HCT116 (cell line): ENCODE measurements at regions not wholly inside any gene's neighbourhood (a gene's known extent, or its start where the extent isn't known, plus 50 kb on each side); places are given as distances from the start of the nearest gene placed in this dataset.

Experiments
- ATAC-seq: fragments of 200-7000 bp; cut with Tn5 transposase; 2 replicates; pipeline ENCODE4 v1.9.1; 2020; ENCODE audit warnings: mild to moderate bottlenecking, moderate library complexity
- BruUV-seq: library from RNA; stranded (reverse); fragments of 400-500 nt; replicated peaks from 2 replicates; lab custom pipeline; 2021; lab: Mats Ljungman, UMichigan
- CTCF ChIA-PET: fragments of 300-600 bp; sonication (Branson Sonifier 250); formaldehyde crosslinking; loops from one replicate; lab custom pipeline; 2021; ENCODE audit warnings: antibody characterized with exemption; lab: Charles Lee
- POLR2A ChIA-PET: fragments of 300-600, 350-600 bp; sonication (Branson Sonifier 250); formaldehyde crosslinking; loops from one replicate; lab custom pipeline; 2021; ENCODE audit warnings: antibody characterized with exemption; lab: Charles Lee
- RAD21 ChIA-PET, 2 experiments: fragments of 300-600 bp; sonication (Branson Sonifier 250); formaldehyde crosslinking; loops; one replicate each; lab custom pipeline; 2023; ENCODE audit warnings: low total read pairs in 2 of 2; ENCODE audit not compliant: uncharacterized antibody in 2 of 2, unreplicated experiment in 2 of 2, low non-redundant PET in 1 of 2; lab: Charles Lee
- DNase-seq: peaks from one replicate; pipeline ENCODE4 v3.0.0-alpha.2; 2010; ENCODE audit warnings: low read depth, low spot score
- H2AFZ ChIP-seq: fragments of 200-600 bp; shearing (Covaris generic), sonication (generic); 2 replicates; pipeline ENCODE4 v1.6.1; 2017; ENCODE audit warnings: low read depth, mixed run types, mixed read lengths, antibody characterized with exemption, low read length; ENCODE audit not compliant: poor library complexity, severe bottlenecking
- H3K27ac ChIP-seq: 2 replicates; pipeline ENCODE4 v1.5.1; 2012; ENCODE audit warnings: low read depth, low read length
- H3K27me3 ChIP-seq: fragments of 200-600 bp; sonication (generic); 2 replicates; pipeline ENCODE4 v1.6.1; 2016; ENCODE audit warnings: mixed run types, low read length, mixed read lengths; ENCODE audit not compliant: insufficient read depth
- H3K36me3 ChIP-seq, 2 experiments: fragments of 200-500 bp in 1 of 2; fragments of 200-600 bp in 1 of 2; sonication (Bioruptor generic) in 1 of 2; sonication (generic) in 1 of 2; 2 replicates each; pipeline versions ENCODE4 v1.5.1 to v1.6.1; 2014 to 2016; ENCODE audit warnings: low read length in 2 of 2, inconsistent platforms in 1 of 2, mixed read lengths in 1 of 2, mixed run types in 1 of 2; ENCODE audit not compliant: insufficient read depth in 2 of 2, control insufficient read depth in 1 of 2
- H3K4me1 ChIP-seq, 2 experiments: fragments of 200-600 bp in 1 of 2; sonication (generic) in 1 of 2; 2 replicates each; pipeline versions ENCODE4 v1.5.1 to v1.6.1; 2012 to 2017; ENCODE audit warnings: low read length in 2 of 2, inconsistent platforms in 1 of 2, mild to moderate bottlenecking in 1 of 2, mixed read lengths in 1 of 2, mixed run types in 1 of 2, moderate library complexity in 1 of 2; ENCODE audit not compliant: insufficient read depth in 2 of 2, control insufficient read depth in 1 of 2
- H3K4me2 ChIP-seq: fragments of 200-600 bp; sonication (generic); 2 replicates; pipeline ENCODE4 v1.6.1; 2017; ENCODE audit warnings: mixed run types, low read length, mixed read lengths
- H3K4me3 ChIP-seq, 2 experiments: fragments of 200-600 bp in 1 of 2; sonication (generic) in 1 of 2; replicated peaks in 1 of 2; 2 replicates each; pipeline ENCODE4 v1.5.1; 2011 to 2016; ENCODE audit warnings: low read length in 2 of 2, control low read depth in 1 of 2, low read depth in 1 of 2, mild to moderate bottlenecking in 1 of 2, mixed read lengths in 1 of 2, mixed run types in 1 of 2
- H3K79me2 ChIP-seq: fragments of 200-600 bp; sonication (generic); 2 replicates; pipeline ENCODE4 v1.6.1; 2017; ENCODE audit warnings: mild to moderate bottlenecking, mixed run types, low read length, moderate library complexity, mixed read lengths; ENCODE audit not compliant: insufficient read depth
- H3K9ac ChIP-seq: fragments of 200-600 bp; sonication (generic); 2 replicates; pipeline ENCODE4 v1.6.1; 2016; ENCODE audit warnings: low read length, mixed read lengths
- H3K9me2 ChIP-seq: fragments of 200-600 bp; sonication (generic), shearing (Covaris generic); 2 replicates; pipeline ENCODE4 v1.6.1; 2017; ENCODE audit warnings: mixed run types, mild to moderate bottlenecking, moderate library complexity; ENCODE audit not compliant: insufficient read depth
- H3K9me3 ChIP-seq, 2 experiments: fragments of 200-500 bp in 1 of 2; fragments of 200-600 bp in 1 of 2; sonication (Bioruptor generic) in 1 of 2; sonication (generic) in 1 of 2; 2 replicates each; pipeline ENCODE4 v1.6.1; 2014 to 2017; ENCODE audit warnings: low read length in 2 of 2, mixed read lengths in 2 of 2, inconsistent platforms in 1 of 2, low read depth in 1 of 2, mild to moderate bottlenecking in 1 of 2, mixed run types in 1 of 2, moderate library complexity in 1 of 2; ENCODE audit not compliant: control insufficient read depth in 1 of 2, insufficient read depth in 1 of 2
- H4K20me1 ChIP-seq: fragments of 200-600 bp; sonication (generic), shearing (Covaris generic); 2 replicates; pipeline ENCODE4 v1.6.1; 2017; ENCODE audit warnings: mixed run types, mild to moderate bottlenecking, moderate library complexity; ENCODE audit not compliant: insufficient read depth
- CBX3 ChIP-seq: IDR thresholded peaks from 2 replicates; pipeline ENCODE4 v1.6.1; 2012; ENCODE audit warnings: low read depth
- CEBPB ChIP-seq: IDR thresholded peaks from 2 replicates; pipeline ENCODE4 v1.6.1; 2012; ENCODE audit warnings: low read depth
- EGR1 ChIP-seq: IDR thresholded peaks from 2 replicates; pipeline ENCODE4 v1.6.1; 2012; ENCODE audit warnings: low read depth
- ELF1 ChIP-seq: IDR thresholded peaks from 2 replicates; pipeline ENCODE4 v1.6.1; 2012; ENCODE audit warnings: low read depth, borderline replicate concordance
- FOSL1 ChIP-seq: IDR thresholded peaks from 2 replicates; pipeline ENCODE4 v1.6.1; 2012; ENCODE audit warnings: low read depth
- JUND ChIP-seq: IDR thresholded peaks from 2 replicates; pipeline ENCODE4 v1.6.1; 2012
- POLR2AphosphoS5 ChIP-seq: IDR thresholded peaks from 2 replicates; pipeline ENCODE4 v1.6.1; 2011; ENCODE audit warnings: mild to moderate bottlenecking, low read depth, low read length, moderate library complexity
- RAD21 ChIP-seq: IDR thresholded peaks from 2 replicates; pipeline ENCODE4 v1.6.1; 2012; ENCODE audit warnings: low read depth, mild to moderate bottlenecking
- SIN3A ChIP-seq: IDR thresholded peaks from 2 replicates; pipeline ENCODE4 v1.6.1; 2012; ENCODE audit warnings: low read depth
- SP1 ChIP-seq: IDR thresholded peaks from 2 replicates; pipeline ENCODE4 v1.6.1; 2012; ENCODE audit warnings: low read depth
- SRF ChIP-seq: IDR thresholded peaks from 2 replicates; pipeline ENCODE4 v1.6.1; 2012; ENCODE audit warnings: low read depth
- TCF7L2 ChIP-seq: IDR thresholded peaks from 2 replicates; pipeline ENCODE4 v1.7.0; 2011; ENCODE audit warnings: borderline replicate concordance, inconsistent platforms; ENCODE audit not compliant: insufficient read depth, insufficient read length; ENCODE audit errors: extremely low read depth
- YY1 ChIP-seq: IDR thresholded peaks from 2 replicates; pipeline ENCODE4 v1.6.1; 2011; ENCODE audit warnings: low read length, low read depth, moderate library complexity, mild to moderate bottlenecking; ENCODE audit not compliant: insufficient replicate concordance; ENCODE audit errors: extremely low read depth
- ZBTB33 ChIP-seq: IDR thresholded peaks from 2 replicates; pipeline ENCODE4 v1.6.1; 2011; ENCODE audit warnings: mild to moderate bottlenecking, low read length, moderate library complexity; ENCODE audit not compliant: insufficient replicate concordance; ENCODE audit errors: extremely low read depth
- ZFX ChIP-seq: fragments of 450-650 bp; IDR thresholded peaks from 2 replicates; pipeline ENCODE4 v1.6.1; 2017
- intact Hi-C: fragments of 100-400 bp; cut with micrococcal nuclease; formaldehyde crosslinking; loops from 2 replicates; pipeline ENCODE4 v1.10.0; 2022
- TF ChIP-seq, protein P1 (sequence below): IDR thresholded peaks from 2 replicates; pipeline ENCODE4 v1.6.1; 2012
- TF ChIP-seq, protein P2 (sequence below): IDR thresholded peaks from 2 replicates; pipeline ENCODE4 v1.6.1; 2012

- peak overlapping the region in 1 of 2 experiments; percentile 5; a peak in 1 of 4 replicates for H3K4me3 ChIP-seq
- no peaks in the 10 kb centered on the region for H3K27me3 ChIP-seq
- no peaks in the 10 kb centered on the region for H3K9me3 ChIP-seq
- H3K79me2 ChIP-seq, result no peaks in the 10 kb centered on the region
- intact Hi-C loops, result no loop called here
- H3K4me2 ChIP-seq, result peak overlapping the region; percentile 55
- TF ChIP-seq SIN3A (peak; percentile 60; the same call in 1 of the 2 replicates), ZFX (no peak), TCF7L2 (peak; percentile 90), EGR1 (no peak), FOSL1 (peak; percentile 96), JUND (peak; percentile 94), RAD21 (no peak), CBX3 (peak; percentile 86), SP1 (peak; percentile 85), ZBTB33 (no peak), YY1 (no peak), CEBPB (peak; percentile 98), ELF1 (no peak), POLR2AphosphoS5 (peak; percentile 45; the same call in 1 of the 2 replicates), SRF (peak; percentile 43; the same call in 1 of the 2 replicates)
- TF ChIP-seq, protein P1, sequence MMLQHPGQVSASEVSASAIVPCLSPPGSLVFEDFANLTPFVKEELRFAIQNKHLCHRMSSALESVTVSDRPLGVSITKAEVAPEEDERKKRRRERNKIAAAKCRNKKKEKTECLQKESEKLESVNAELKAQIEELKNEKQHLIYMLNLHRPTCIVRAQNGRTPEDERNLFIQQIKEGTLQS, result peak; percentile 89
- TF ChIP-seq, protein P2, sequence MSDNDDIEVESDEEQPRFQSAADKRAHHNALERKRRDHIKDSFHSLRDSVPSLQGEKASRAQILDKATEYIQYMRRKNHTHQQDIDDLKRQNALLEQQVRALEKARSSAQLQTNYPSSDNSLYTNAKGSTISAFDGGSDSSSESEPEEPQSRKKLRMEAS, result peak; percentile 78
- POLR2A ChIA-PET, result interaction anchor here (1.0 to 1.4 kb wide), 2 partner anchors 11 to 48 kb away, joined by 3 to 4 read pairs; no protein-coding TSS in a partner anchor
- no peaks in the 10 kb centered on the region for H4K20me1 ChIP-seq
- peaks cover 13 to 24% of the 10 kb centered on the region in 2 experiments for H3K4me1 ChIP-seq
- RAD21 ChIA-PET, result no interaction called here
- no peak overlapping the region for H2AFZ ChIP-seq
- BruUV-seq, result no TSS peak
- peak; percentile 89 for ATAC-seq
- CTCF ChIA-PET, result interaction anchor here (0.9 to 1.0 kb wide), 2 partner anchors 9 to 556 kb away, joined by 3 read pairs; no protein-coding TSS in a partner anchor
- H3K36me3 ChIP-seq, result no peaks in the 10 kb centered on the region
- H3K9me2 ChIP-seq, result no peaks in the 10 kb centered on the region
- H3K9ac ChIP-seq, result no peak overlapping the region
- peak; percentile 82 for DNase-seq
- H3K27ac ChIP-seq, result no peak overlapping the region; the same call in 1 of the 2 replicates
These were observed 587.2 kb downstream of the EPM2A start for GRCh38 chr6:145147981-145148749.
